ENCODE measurements at regions not wholly inside any gene's neighbourhood (a gene's known extent, or its start where the extent isn't known, plus 50 kb on each side); places are given as distances from the start of the nearest gene placed in this dataset.

DNA sequence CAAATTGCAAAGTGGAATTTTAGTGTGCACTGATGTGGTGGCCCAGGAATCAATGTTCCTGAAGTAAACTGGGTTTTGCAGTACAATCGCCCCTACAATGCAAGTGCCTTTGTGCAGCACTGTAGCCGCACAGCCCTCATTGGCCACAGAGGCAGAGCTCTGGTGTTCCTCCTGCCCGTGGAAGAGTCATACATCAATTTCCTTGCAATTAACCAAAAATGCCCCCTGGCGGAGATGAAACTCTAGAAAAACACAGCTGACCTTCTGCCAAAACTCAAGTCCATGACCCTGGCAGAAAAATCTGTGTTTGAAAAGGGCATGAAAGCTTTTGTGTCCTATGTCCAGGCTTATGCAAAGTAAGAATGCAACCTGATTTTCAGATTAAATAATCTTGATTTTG, 117.9 kb upstream of the PRB2 start:
- DNase-seq (ENCODE audit: extremely low spot score) = peak; percentile 19
- CTCF ChIA-PET = interaction anchor here (0.8 kb wide), 1 partner anchor 284 kb away, joined by 3 read pairs; no protein-coding TSS in a partner anchor
- TF ChIP-seq L3MBTL2 (conservative IDR thresholded peaks at IDR 0.05) (no peak), SUZ12 (IDR thresholded peaks at IDR 0.05) (no peak), CTBP1 (IDR thresholded peaks at IDR 0.05; ENCODE audit: borderline replicate concordance) (no peak), LEF1 (IDR thresholded peaks at IDR 0.05; ENCODE audit: borderline replicate concordance) (no peak), FOXA1 (IDR thresholded peaks at IDR 0.05) (no peak), NFRKB (IDR thresholded peaks at IDR 0.05) (no peak)
- TF ChIP-seq, protein P1, sequence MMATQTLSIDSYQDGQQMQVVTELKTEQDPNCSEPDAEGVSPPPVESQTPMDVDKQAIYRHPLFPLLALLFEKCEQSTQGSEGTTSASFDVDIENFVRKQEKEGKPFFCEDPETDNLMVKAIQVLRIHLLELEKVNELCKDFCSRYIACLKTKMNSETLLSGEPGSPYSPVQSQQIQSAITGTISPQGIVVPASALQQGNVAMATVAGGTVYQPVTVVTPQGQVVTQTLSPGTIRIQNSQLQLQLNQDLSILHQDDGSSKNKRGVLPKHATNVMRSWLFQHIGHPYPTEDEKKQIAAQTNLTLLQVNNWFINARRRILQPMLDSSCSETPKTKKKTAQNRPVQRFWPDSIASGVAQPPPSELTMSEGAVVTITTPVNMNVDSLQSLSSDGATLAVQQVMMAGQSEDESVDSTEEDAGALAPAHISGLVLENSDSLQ (IDR thresholded peaks at IDR 0.05) = no peak
- POLR2A ChIA-PET = no interaction called here

DNA sequence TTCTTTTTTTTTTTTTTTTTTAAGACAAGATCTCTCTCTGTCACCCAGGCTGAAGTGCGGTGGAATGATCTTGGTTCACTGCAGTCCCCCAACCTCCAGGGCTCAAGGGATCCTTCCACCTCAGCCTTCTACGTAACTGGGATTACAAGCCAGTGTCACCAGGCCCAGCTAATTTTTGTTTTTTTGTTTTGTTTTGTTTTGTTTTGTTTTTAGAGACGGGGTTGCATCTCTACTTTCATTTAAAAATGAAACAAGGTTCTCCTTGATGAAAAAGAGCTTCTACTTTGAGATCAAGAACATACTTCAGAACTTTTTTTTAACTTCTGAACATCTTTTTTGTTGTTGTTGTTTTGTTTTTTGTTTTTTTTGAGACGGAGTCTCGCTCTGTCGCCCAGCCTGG, 121.7 kb upstream of the PRB2 start:
- ChIA-PET POLR2A (no interaction called here), CTCF (no interaction called here)
- TF ChIP-seq SUZ12 (IDR thresholded peaks at IDR 0.05) (no peak), NFRKB (IDR thresholded peaks at IDR 0.05) (no peak), CTBP1 (IDR thresholded peaks at IDR 0.05; ENCODE audit: borderline replicate concordance) (no peak), TARDBP (IDR thresholded peaks at IDR 0.05) (no peak), SP1 (IDR thresholded peaks at IDR 0.05) (no peak), ARNT (IDR thresholded peaks at IDR 0.05) (no peak), FOXA1 (IDR thresholded peaks at IDR 0.05) (no peak)
- TF ChIP-seq, protein P1 (IDR thresholded peaks at IDR 0.05) = no peak
- DNase-seq (ENCODE audit: extremely low spot score) = no peak

DNA sequence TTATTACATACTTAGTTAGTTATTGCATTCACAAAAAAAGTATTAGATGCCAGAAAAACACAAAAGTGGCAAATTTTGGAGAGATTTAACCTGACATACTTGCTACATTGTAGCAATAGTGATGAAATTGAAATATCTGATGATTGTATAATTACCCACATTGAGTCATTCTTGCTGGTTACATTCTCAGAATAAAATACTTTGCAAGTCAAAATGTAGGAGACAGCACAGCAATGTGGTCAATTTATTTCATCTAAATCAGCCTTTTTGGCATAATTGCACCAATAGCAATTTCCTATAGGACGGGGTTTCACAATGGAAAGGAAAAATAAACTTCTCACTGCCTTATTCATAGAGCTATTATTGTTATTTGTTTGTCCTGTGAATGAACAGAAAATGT, 125.0 kb upstream of the ETV6 start:
- POLR2A ChIA-PET = no interaction called here
- no peak for DNase-seq (ENCODE audit: extremely low spot score)
- CTCF ChIA-PET = no interaction called here
- no peak for TF ChIP-seq FOXM1 (IDR thresholded peaks at IDR 0.05; ENCODE audit: borderline replicate concordance)
- TF ChIP-seq FOXK2 (IDR thresholded peaks at IDR 0.05) = no peak
- TF ChIP-seq BHLHE40 (IDR thresholded peaks at IDR 0.05; ENCODE audit: borderline replicate concordance) = no peak
- TF ChIP-seq NFRKB (IDR thresholded peaks at IDR 0.05) = no peak
- TF ChIP-seq FOXA1 (IDR thresholded peaks at IDR 0.05) = no peak
- no peak for TF ChIP-seq LEF1 (IDR thresholded peaks at IDR 0.05; ENCODE audit: borderline replicate concordance)
- no peak for TF ChIP-seq SUZ12 (IDR thresholded peaks at IDR 0.05)
- TF ChIP-seq, protein P1 (IDR thresholded peaks at IDR 0.05) = no peak
- TF ChIP-seq L3MBTL2 (conservative IDR thresholded peaks at IDR 0.05) = no peak
- no peak for TF ChIP-seq CTBP1 (IDR thresholded peaks at IDR 0.05; ENCODE audit: borderline replicate concordance)
- no peak for TF ChIP-seq ARNT (IDR thresholded peaks at IDR 0.05)
- TF ChIP-seq SP1 (IDR thresholded peaks at IDR 0.05) = no peak
- TF ChIP-seq ZNF384 (IDR thresholded peaks at IDR 0.05) = no peak
- no peak for TF ChIP-seq TARDBP (IDR thresholded peaks at IDR 0.05)
- TF ChIP-seq HDGF (IDR thresholded peaks at IDR 0.05; ENCODE audit: borderline replicate concordance) = no peak
- no peak for TF ChIP-seq ELF4 (IDR thresholded peaks at IDR 0.05)

DNA sequence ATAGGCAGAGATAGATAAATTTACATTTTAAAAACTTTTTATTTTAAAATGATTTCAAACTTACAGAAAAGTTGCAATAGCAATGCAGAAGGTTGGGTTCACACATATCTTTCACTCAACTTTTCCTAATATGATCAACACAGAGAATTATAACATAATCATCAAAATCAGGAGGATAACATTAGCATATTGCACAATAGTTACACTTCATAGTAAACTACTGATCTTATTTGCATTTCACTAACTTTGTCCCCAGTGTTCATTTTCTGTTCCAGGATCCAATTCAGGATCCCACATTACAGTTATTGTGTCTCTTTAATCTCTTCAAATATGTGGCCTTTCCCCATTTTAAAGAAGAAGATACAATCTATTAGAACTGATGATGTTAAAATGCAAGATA, 115.4 kb upstream of the ETV6 start:
- POLR2A ChIA-PET = no interaction called here
- no peak for DNase-seq (ENCODE audit: extremely low spot score)
- CTCF ChIA-PET = no interaction called here
- TF ChIP-seq CTBP1 (IDR thresholded peaks at IDR 0.05; ENCODE audit: borderline replicate concordance) = no peak

DNA sequence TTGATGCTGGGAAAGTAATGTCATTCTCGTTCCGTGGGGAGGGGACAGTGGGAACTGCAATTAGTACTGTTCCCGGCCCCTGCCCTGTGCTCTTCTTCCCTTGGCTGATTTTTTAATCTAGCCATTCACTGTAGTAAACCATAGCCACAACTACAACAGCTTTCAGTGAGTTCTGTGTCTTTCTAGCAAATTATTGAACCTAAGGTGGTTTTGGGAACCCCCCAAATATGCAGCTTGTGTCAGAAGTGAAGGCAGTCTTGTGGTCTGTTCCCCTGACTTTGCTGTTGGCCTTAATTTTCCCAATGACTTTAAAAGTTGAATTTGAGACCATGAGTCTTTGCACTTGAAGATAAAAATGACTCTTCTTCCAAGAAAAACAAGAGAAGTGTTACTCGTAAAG, 114.3 kb upstream of the ETV6 start:
- no peak for DNase-seq (ENCODE audit: extremely low spot score)
- ChIA-PET POLR2A (no interaction called here), CTCF (no interaction called here)
- TF ChIP-seq LEF1 (IDR thresholded peaks at IDR 0.05; ENCODE audit: borderline replicate concordance) (no peak), SUZ12 (IDR thresholded peaks at IDR 0.05) (no peak), HDGF (IDR thresholded peaks at IDR 0.05; ENCODE audit: borderline replicate concordance) (no peak), BHLHE40 (IDR thresholded peaks at IDR 0.05; ENCODE audit: borderline replicate concordance) (no peak), ELF4 (IDR thresholded peaks at IDR 0.05) (no peak), ZNF384 (IDR thresholded peaks at IDR 0.05) (no peak), SP1 (IDR thresholded peaks at IDR 0.05) (no peak), CTBP1 (IDR thresholded peaks at IDR 0.05; ENCODE audit: borderline replicate concordance) (no peak), TARDBP (IDR thresholded peaks at IDR 0.05) (no peak), FOXK2 (IDR thresholded peaks at IDR 0.05) (no peak), FOXA1 (IDR thresholded peaks at IDR 0.05) (no peak), ARNT (IDR thresholded peaks at IDR 0.05) (no peak), NFRKB (IDR thresholded peaks at IDR 0.05) (no peak), L3MBTL2 (conservative IDR thresholded peaks at IDR 0.05) (no peak), FOXM1 (IDR thresholded peaks at IDR 0.05; ENCODE audit: borderline replicate concordance) (no peak)
- TF ChIP-seq, protein P1 (IDR thresholded peaks at IDR 0.05) = no peak

DNA sequence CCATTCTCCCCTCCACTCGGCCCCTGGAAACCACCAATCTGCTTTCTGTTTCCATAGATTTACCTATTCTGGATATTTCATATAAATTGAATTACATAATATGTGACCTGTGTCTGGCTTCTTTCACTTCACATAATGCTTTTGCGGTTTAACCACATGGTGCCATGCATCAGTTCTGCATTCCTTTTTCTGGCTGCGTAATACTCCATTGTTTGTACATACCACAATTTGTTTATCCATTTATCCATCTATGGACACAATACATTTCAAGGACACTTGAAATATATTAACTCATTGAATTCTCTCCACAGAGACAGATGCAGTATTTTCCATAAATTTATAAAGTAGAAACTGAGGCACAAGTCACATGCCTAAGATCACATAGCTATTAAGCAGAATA, 110.3 kb upstream of the ETV6 start:
- ChIA-PET CTCF (no interaction called here), POLR2A (no interaction called here)
- TF ChIP-seq FOXA1 (IDR thresholded peaks at IDR 0.05) = no peak
- DNase-seq (ENCODE audit: extremely low spot score) = no peak

DNA sequence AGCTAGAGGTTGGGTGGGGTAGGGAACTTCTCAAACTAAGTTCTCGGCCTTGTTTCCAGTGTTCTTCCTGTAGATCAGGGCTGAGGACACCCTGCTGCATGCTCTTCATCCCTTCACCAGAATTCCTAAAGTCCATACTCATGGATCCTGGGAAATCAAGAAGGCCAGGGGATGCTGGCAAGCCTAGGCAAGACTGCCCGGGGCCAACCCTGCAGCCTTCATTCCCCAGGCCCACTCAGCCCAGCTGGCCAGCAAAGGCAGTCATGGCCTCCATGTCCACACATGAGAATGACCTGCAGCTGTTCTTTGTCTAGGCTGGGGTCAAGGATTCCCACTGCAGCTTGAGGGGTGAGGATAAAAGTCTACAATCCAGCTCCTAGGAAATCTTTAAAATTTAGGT, 109.3 kb upstream of the ETV6 start:
- TF ChIP-seq L3MBTL2 (conservative IDR thresholded peaks at IDR 0.05) = no peak
- TF ChIP-seq FOXA1 (IDR thresholded peaks at IDR 0.05) = no peak
- TF ChIP-seq SUZ12 (IDR thresholded peaks at IDR 0.05) = no peak
- TF ChIP-seq ARNT (IDR thresholded peaks at IDR 0.05) = no peak
- no peak for TF ChIP-seq BHLHE40 (IDR thresholded peaks at IDR 0.05; ENCODE audit: borderline replicate concordance)
- no peak for TF ChIP-seq ZNF384 (IDR thresholded peaks at IDR 0.05)
- no peak for TF ChIP-seq ELF4 (IDR thresholded peaks at IDR 0.05)
- TF ChIP-seq CTBP1 (IDR thresholded peaks at IDR 0.05; ENCODE audit: borderline replicate concordance) = no peak
- TF ChIP-seq HDGF (IDR thresholded peaks at IDR 0.05; ENCODE audit: borderline replicate concordance) = no peak
- TF ChIP-seq TARDBP (IDR thresholded peaks at IDR 0.05) = no peak
- TF ChIP-seq, protein P1 (IDR thresholded peaks at IDR 0.05) = no peak
- TF ChIP-seq FOXK2 (IDR thresholded peaks at IDR 0.05) = no peak
- no peak for TF ChIP-seq FOXM1 (IDR thresholded peaks at IDR 0.05; ENCODE audit: borderline replicate concordance)
- TF ChIP-seq SP1 (IDR thresholded peaks at IDR 0.05) = no peak
- no peak for TF ChIP-seq LEF1 (IDR thresholded peaks at IDR 0.05; ENCODE audit: borderline replicate concordance)
- TF ChIP-seq NFRKB (IDR thresholded peaks at IDR 0.05) = no peak
- no peak for DNase-seq (ENCODE audit: extremely low spot score)
- CTCF ChIA-PET = no interaction called here
- POLR2A ChIA-PET = no interaction called here
